Caco-2 (cell line): ENCODE measurements at regions not wholly inside any gene's neighbourhood (a gene's known extent, or its start where the extent isn't known, plus 50 kb on each side); places are given as distances from the start of the nearest gene placed in this dataset.
"Not testable (repeated sequence)": the region's sequence is repeated elsewhere in the genome, so short reads cannot be mapped to it uniquely, and the experiment has no call there.

ENCODE experiments used
- BruUV-seq: library from RNA; stranded (reverse); fragments of 400-500 nt; replicated peaks from 2 replicates; lab custom pipeline; 2021; lab: Mats Ljungman, UMichigan
- CTCF ChIA-PET: fragments of 300-600 bp; sonication (Branson Sonifier 250); formaldehyde crosslinking; loops from one replicate; lab custom pipeline; 2022; ENCODE audit warnings: antibody characterized with exemption; lab: Charles Lee
- POLR2A ChIA-PET: fragments of 300-600 bp; sonication (Branson Sonifier 250); formaldehyde crosslinking; loops from one replicate; lab custom pipeline; 2022; ENCODE audit warnings: antibody characterized with exemption; lab: Charles Lee
- DNase-seq, 2 experiments: peaks; one replicate each; pipeline versions ENCODE4 v3.0.0 to v3.0.0-alpha.2; 2020 to 2022
- H3K27me3 ChIP-seq: replicated peaks from 2 replicates; pipeline ENCODE4 v1.6.0; 2011; ENCODE audit warnings: low read length; ENCODE audit not compliant: control insufficient read depth, insufficient read depth
- H3K36me3 ChIP-seq: 2 replicates; pipeline ENCODE4 v1.5.1; 2011; ENCODE audit warnings: low read length; ENCODE audit not compliant: control insufficient read depth, insufficient read depth
- H3K4me1 ChIP-seq: fragments of 250-450 bp; sonication (Bioruptor Pico); 2 replicates; pipeline ENCODE4 v1.5.1; 2020; ENCODE audit warnings: mild to moderate bottlenecking
- H3K4me3 ChIP-seq: 2 replicates; pipeline ENCODE4 v1.5.1; 2011; ENCODE audit warnings: low read depth, mild to moderate bottlenecking, control low read depth, low read length
- H3K9me3 ChIP-seq: fragments of 250-450 bp; sonication (Bioruptor Pico); 2 replicates; pipeline ENCODE4 v1.5.1; 2020; ENCODE audit warnings: mild to moderate bottlenecking, moderate library complexity
- H3K27ac Mint-ChIP-seq: one replicate; pipeline ENCODE4 v1.8.0; 2022; ENCODE audit warnings: mixed read lengths; ENCODE audit not compliant: unreplicated experiment
- H3K27me3 Mint-ChIP-seq: one replicate; pipeline ENCODE4 v1.8.0; 2022; ENCODE audit warnings: mixed read lengths; ENCODE audit not compliant: insufficient read depth, unreplicated experiment
- H3K36me3 Mint-ChIP-seq: one replicate; pipeline ENCODE4 v1.8.0; 2022; ENCODE audit warnings: mild to moderate bottlenecking, mixed read lengths; ENCODE audit not compliant: insufficient read depth, unreplicated experiment
- H3K4me1 Mint-ChIP-seq: one replicate; pipeline ENCODE4 v1.8.0; 2022; ENCODE audit warnings: low read depth, mixed read lengths; ENCODE audit not compliant: unreplicated experiment
- H3K4me3 Mint-ChIP-seq: one replicate; pipeline ENCODE4 v1.8.0; 2022; ENCODE audit warnings: mild to moderate bottlenecking, moderate library complexity, mixed read lengths; ENCODE audit not compliant: unreplicated experiment
- H3K9me3 Mint-ChIP-seq: one replicate; pipeline ENCODE4 v1.8.0; 2022; ENCODE audit warnings: mixed read lengths; ENCODE audit not compliant: unreplicated experiment
- intact Hi-C: fragments of 100-400 bp; cut with micrococcal nuclease; formaldehyde crosslinking; loops from one replicate; pipeline ENCODE4 v1.10.0; 2022; ENCODE audit not compliant: unreplicated experiment

DNA sequence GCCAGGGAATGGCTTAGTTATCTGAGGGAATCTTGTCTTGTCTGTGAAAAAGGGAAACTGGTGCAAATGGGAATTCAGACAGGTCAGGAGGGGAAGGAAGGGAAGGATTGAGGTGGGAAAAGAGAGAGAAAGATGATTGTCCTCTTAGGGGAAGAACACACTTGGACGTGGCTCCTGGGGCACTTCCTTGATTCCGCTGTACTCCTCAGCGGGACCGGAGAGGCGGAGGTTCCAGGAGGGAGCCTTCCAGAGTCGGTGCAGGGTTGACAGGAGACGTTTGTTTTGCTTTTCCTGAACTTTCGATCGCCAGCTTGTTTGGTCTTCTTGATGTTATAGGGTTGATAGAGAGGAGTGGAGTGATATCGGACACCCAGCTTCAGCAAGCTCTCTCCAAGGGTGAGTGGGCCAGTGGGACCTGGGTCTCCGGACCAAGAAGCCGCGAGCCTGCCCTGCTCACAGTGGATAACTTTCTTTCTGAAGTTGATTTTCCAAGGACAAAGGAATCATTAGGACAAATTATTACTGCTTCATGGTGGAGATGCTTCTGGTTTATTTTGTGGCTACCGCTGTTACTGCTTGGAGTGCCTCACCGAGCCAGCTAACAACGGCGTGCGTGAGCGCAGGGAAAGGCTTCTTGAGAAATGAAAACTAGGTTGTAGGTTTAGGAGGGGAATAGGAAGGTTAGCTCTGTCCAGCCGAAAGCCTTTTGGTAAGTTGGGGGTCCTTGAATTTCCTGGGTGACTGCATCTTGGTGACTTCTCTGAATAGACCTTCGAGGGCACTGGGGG, 52.4 kb upstream of the APOD start:
- H3K27me3 Mint-ChIP-seq, H3K9me3 Mint-ChIP-seq, H3K36me3 ChIP-seq, CTCF ChIA-PET, H3K4me1 ChIP-seq, H3K27me3 ChIP-seq, POLR2A ChIA-PET, H3K9me3 ChIP-seq, H3K36me3 Mint-ChIP-seq, DNase-seq, H3K4me1 Mint-ChIP-seq, intact Hi-C loops, H3K27ac Mint-ChIP-seq: not testable (repeated sequence)
- peak overlapping the region; percentile 28 for H3K4me3 ChIP-seq
- BruUV-seq = TSS peak; percentile 53
- H3K4me3 Mint-ChIP-seq = peak overlapping the region; percentile 45

DNA sequence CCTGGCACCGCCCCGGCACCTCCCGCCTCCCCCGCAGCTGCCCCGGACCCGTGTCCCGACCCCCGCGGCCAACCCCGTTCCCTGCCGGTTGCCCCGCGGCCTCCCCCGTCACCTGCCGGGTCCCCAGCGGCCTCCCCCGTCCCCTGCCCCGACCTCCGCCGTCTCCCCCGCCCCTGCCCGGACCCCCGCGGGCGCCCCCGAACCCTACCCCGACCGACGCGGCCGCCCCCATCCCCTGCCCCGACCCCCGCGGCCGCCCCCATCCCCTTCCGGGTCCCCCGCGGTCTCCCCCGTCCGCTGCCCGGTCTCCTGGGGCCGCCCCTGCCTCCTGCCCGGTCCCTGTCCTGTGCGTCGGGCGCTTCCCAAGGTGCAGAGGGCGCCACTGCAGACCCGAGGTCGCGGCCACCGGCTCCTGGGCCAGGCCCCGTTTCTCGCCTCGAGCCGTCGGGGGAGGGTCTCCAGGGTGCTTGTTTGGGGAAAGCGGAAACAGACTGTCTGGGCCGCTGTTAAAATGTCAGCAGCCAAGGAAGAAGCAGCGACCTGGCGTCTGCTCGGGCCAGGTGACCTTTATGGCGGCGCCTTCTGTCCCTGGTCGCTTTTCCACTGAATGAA, 51.6 kb upstream of the APOD start:
- CTCF ChIA-PET, BruUV-seq, H3K36me3 ChIP-seq, intact Hi-C loops, H3K9me3 Mint-ChIP-seq, H3K36me3 Mint-ChIP-seq, H3K4me3 ChIP-seq, H3K27me3 ChIP-seq, H3K27me3 Mint-ChIP-seq, H3K27ac Mint-ChIP-seq, H3K4me1 ChIP-seq, H3K9me3 ChIP-seq, H3K4me1 Mint-ChIP-seq, POLR2A ChIA-PET: not testable (repeated sequence)
- peak in 1 of 2 experiments; percentile 30 for DNase-seq
- H3K4me3 Mint-ChIP-seq = peak overlapping the region; percentile 45

GRCh38 chr3:195634426-195635261, 50.9 kb upstream of the APOD start:
- DNase-seq = peak in 1 of 2 experiments; percentile 44
- H3K4me3 Mint-ChIP-seq, H3K9me3 Mint-ChIP-seq, H3K27me3 ChIP-seq, H3K27me3 Mint-ChIP-seq, H3K4me1 ChIP-seq, H3K36me3 ChIP-seq, CTCF ChIA-PET, POLR2A ChIA-PET, H3K27ac Mint-ChIP-seq, intact Hi-C loops, H3K4me1 Mint-ChIP-seq, H3K36me3 Mint-ChIP-seq, H3K9me3 ChIP-seq: not testable (repeated sequence)
- BruUV-seq = TSS peak; percentile 83
- H3K4me3 ChIP-seq = peak overlapping the region; percentile 44
